GF-D8 (cell line): ENCODE measurements at regions not wholly inside any gene's neighbourhood (a gene's known extent, or its start where the extent isn't known, plus 50 kb on each side); places are given as distances from the start of the nearest gene placed in this dataset.
"Not testable (repeated sequence)": the region's sequence is repeated elsewhere in the genome, so short reads cannot be mapped to it uniquely, and the experiment has no call there.

Experiments used
- DNase-seq: peaks from one replicate; lab custom pipeline; 2025; lab: John Stamatoyannopoulos, UW

- no peak for DNase-seq
These were observed 177.2 kb upstream of the DTNBP1 start for GRCh38 chr6:15839969-15840541.

GRCh38 chr6:15837205-15837604, 174.4 kb upstream of the DTNBP1 start:
- DNase-seq: no peak

- DNase-seq: no peak
These were observed 170.0 kb upstream of the DTNBP1 start for GRCh38 chr6:15832841-15833240.

GRCh38 chr6:15829156-15829555, 166.3 kb upstream of the DTNBP1 start:
- no peak for DNase-seq

- DNase-seq: no peak
These were observed 164.8 kb upstream of the DTNBP1 start for GRCh38 chr6:15827496-15828255.

- no peak for DNase-seq
These were observed 164.0 kb upstream of the DTNBP1 start for GRCh38 chr6:15826814-15827318.

- no peak for DNase-seq
These were observed 162.6 kb upstream of the DTNBP1 start for GRCh38 chr6:15825332-15825930.

- no peak for DNase-seq
These were observed 162.0 kb upstream of the DTNBP1 start for GRCh38 chr6:15824811-15825210.

GRCh38 chr6:15823838-15824414, 161.1 kb upstream of the DTNBP1 start:
- DNase-seq: no peak

GRCh38 chr6:15822835-15823234, 160.0 kb upstream of the DTNBP1 start:
- no peak for DNase-seq

GRCh38 chr6:15819841-15820240, 157.0 kb upstream of the DTNBP1 start:
- no peak for DNase-seq

GRCh38 chr6:15819226-15819625, 156.4 kb upstream of the DTNBP1 start:
- no peak for DNase-seq

- DNase-seq: no peak
These were observed 155.7 kb upstream of the DTNBP1 start for GRCh38 chr6:15818491-15818890.

GRCh38 chr6:15818044-15818443, 155.2 kb upstream of the DTNBP1 start:
- no peak for DNase-seq

- no peak for DNase-seq
These were observed 154.3 kb upstream of the DTNBP1 start for GRCh38 chr6:15817100-15817499.

- DNase-seq: no peak
These were observed 153.8 kb upstream of the DTNBP1 start for GRCh38 chr6:15816661-15817060.

GRCh38 chr6:15813698-15814097, 150.9 kb upstream of the DTNBP1 start:
- not testable (repeated sequence) for DNase-seq

GRCh38 chr6:15811107-15811506, 148.3 kb upstream of the DTNBP1 start:
- DNase-seq: no peak

GRCh38 chr6:15810618-15811017, 147.8 kb upstream of the DTNBP1 start:
- no peak for DNase-seq

GRCh38 chr6:15809367-15809766, 146.5 kb upstream of the DTNBP1 start:
- DNase-seq: no peak

GRCh38 chr6:15804164-15805154, 141.6 kb upstream of the DTNBP1 start:
- DNase-seq: no peak

- no peak for DNase-seq
These were observed 139.6 kb upstream of the DTNBP1 start for GRCh38 chr6:15802466-15802865.
